LNCAP (cell line): ENCODE measurements at regions not wholly inside any gene's neighbourhood (a gene's known extent, or its start where the extent isn't known, plus 50 kb on each side); places are given as distances from the start of the nearest gene placed in this dataset.

ENCODE experiments used
- TF ChIP-seq, protein P1 (sequence below): fragments of 450-650 bp; IDR thresholded peaks from 2 replicates; pipeline ENCODE4 v1.5.1; 2017; ENCODE audit warnings: mild to moderate bottlenecking

- TF ChIP-seq, protein P1, sequence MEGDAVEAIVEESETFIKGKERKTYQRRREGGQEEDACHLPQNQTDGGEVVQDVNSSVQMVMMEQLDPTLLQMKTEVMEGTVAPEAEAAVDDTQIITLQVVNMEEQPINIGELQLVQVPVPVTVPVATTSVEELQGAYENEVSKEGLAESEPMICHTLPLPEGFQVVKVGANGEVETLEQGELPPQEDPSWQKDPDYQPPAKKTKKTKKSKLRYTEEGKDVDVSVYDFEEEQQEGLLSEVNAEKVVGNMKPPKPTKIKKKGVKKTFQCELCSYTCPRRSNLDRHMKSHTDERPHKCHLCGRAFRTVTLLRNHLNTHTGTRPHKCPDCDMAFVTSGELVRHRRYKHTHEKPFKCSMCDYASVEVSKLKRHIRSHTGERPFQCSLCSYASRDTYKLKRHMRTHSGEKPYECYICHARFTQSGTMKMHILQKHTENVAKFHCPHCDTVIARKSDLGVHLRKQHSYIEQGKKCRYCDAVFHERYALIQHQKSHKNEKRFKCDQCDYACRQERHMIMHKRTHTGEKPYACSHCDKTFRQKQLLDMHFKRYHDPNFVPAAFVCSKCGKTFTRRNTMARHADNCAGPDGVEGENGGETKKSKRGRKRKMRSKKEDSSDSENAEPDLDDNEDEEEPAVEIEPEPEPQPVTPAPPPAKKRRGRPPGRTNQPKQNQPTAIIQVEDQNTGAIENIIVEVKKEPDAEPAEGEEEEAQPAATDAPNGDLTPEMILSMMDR = no peak
Measured at GRCh38 chr4:120144041-120144440, 77.4 kb upstream of the MAD2L1 start.

GRCh38 chr4:120139392-120139791, 72.7 kb upstream of the MAD2L1 start:
- TF ChIP-seq, protein P1 = no peak

- TF ChIP-seq, protein P1 = no peak
Measured at GRCh38 chr4:120132935-120133334, 66.3 kb upstream of the MAD2L1 start.

DNA sequence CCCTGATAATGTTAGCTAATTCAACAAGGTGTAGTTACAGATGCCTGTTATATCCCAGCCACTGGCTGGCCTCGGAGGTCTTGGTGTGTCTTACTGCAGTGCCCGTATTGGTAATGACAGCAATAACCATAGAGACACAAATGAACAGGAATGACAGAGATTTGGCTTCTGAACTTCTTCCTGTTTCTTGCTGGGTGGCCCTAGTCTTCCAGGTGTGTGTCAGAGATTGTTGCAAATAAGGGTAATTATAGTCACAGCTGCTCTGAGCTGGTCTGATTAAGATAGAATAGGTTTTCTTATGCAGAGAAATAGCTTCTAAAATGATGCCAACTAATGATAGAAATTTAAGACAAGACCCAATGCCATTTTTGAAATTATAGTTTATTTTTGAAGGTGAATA, 64.1 kb upstream of the MAD2L1 start:
- TF ChIP-seq, protein P1 = no peak
